ENCODE measurements at regions not wholly inside any gene's neighbourhood (a gene's known extent, or its start where the extent isn't known, plus 50 kb on each side); places are given as distances from the start of the nearest gene placed in this dataset.

GRCh38 chr1:90579212-90579802, 137.8 kb downstream of the BARHL2 start:
- 30 to 47% methylated on average over 3 of the region's 3 CpGs for WGBS, 2 donors
- H3K27ac ChIP-seq: no peak overlapping the region
- DNase-seq: no peak
- no peaks in the 10 kb centered on the region for H3K27me3 ChIP-seq
- no peak overlapping the region for H3K4me3 ChIP-seq
- TF ChIP-seq CTCF (IDR thresholded peaks at IDR 0.05) (peak in 3 of 4 experiments; percentile 27 to 60 (median 27)), POLR2AphosphoS5 (IDR thresholded peaks at IDR 0.05) (no peak), EP300 (IDR thresholded peaks at IDR 0.05) (no peak), POLR2A (IDR thresholded peaks at IDR 0.05) (no peak)
- intact Hi-C loops (cut with DNase I): loop anchor here (2.0 to 10.0 kb wide), 2 partner anchors 385 to 585 kb away; no protein-coding TSS in a partner anchor
- H3K36me3 ChIP-seq: no peaks in the 10 kb centered on the region
- no peaks in the 10 kb centered on the region for H3K4me1 ChIP-seq
- H3K9me3 ChIP-seq: no peaks in the 10 kb centered on the region

GRCh38 chr1:90574692-90575370, 142.3 kb downstream of the BARHL2 start:
- Histone ChIP-seq H3K27me3 (no peaks in the 10 kb centered on the region), H3K27ac (no peak overlapping the region), H3K9me3 (no peaks in the 10 kb centered on the region), H3K4me3 (no peak overlapping the region), H3K4me1 (no peaks in the 10 kb centered on the region), H3K36me3 (no peaks in the 10 kb centered on the region)
- WGBS, 2 donors: 85 to 89% methylated on average over 1 of the region's 1 CpG
- no peak for DNase-seq
- intact Hi-C loops (cut with DNase I): loop anchor here (10.0 kb wide), 1 partner anchor 390 kb away; no protein-coding TSS in a partner anchor
- TF ChIP-seq POLR2A (IDR thresholded peaks at IDR 0.05): no peak
- no peak for TF ChIP-seq EP300 (IDR thresholded peaks at IDR 0.05)
- TF ChIP-seq POLR2AphosphoS5 (IDR thresholded peaks at IDR 0.05): no peak
- TF ChIP-seq CTCF (IDR thresholded peaks at IDR 0.05): no peak

- TF ChIP-seq EP300 (IDR thresholded peaks at IDR 0.05) (no peak), CTCF (IDR thresholded peaks at IDR 0.05) (no peak), POLR2AphosphoS5 (IDR thresholded peaks at IDR 0.05) (no peak), POLR2A (IDR thresholded peaks at IDR 0.05) (no peak)
- Histone ChIP-seq H3K4me3 (no peak overlapping the region), H3K27ac (no peak overlapping the region), H3K4me1 (no peaks in the 10 kb centered on the region), H3K36me3 (no peaks in the 10 kb centered on the region), H3K27me3 (no peaks in the 10 kb centered on the region), H3K9me3 (no peaks in the 10 kb centered on the region)
- WGBS, 2 donors: 15 to 55% methylated on average over 3 of the region's 3 CpGs
- no peak for DNase-seq
- intact Hi-C loops (cut with DNase I): loop anchor here (10.0 kb wide), 1 partner anchor 391 kb away; no protein-coding TSS in a partner anchor
Measured at GRCh38 chr1:90573736-90574135, 143.4 kb downstream of the BARHL2 start.

GRCh38 chr1:90572446-90572845, 144.7 kb downstream of the BARHL2 start:
- TF ChIP-seq POLR2AphosphoS5 (IDR thresholded peaks at IDR 0.05): no peak
- TF ChIP-seq EP300 (IDR thresholded peaks at IDR 0.05): no peak
- no peak for TF ChIP-seq CTCF (IDR thresholded peaks at IDR 0.05)
- TF ChIP-seq POLR2A (IDR thresholded peaks at IDR 0.05): no peak
- intact Hi-C loops (cut with DNase I): loop anchor here (10.0 kb wide), 1 partner anchor 392 kb away; no protein-coding TSS in a partner anchor
- 88 to 94% methylated on average over 3 of the region's 3 CpGs for WGBS, 2 donors

More at GRCh38 chr1:90572446-90572845, 144.7 kb downstream of the BARHL2 start:
- Histone ChIP-seq H3K4me3 (no peak overlapping the region), H3K27ac (no peak overlapping the region), H3K36me3 (no peaks in the 10 kb centered on the region), H3K9me3 (no peaks in the 10 kb centered on the region), H3K27me3 (no peaks in the 10 kb centered on the region), H3K4me1 (no peaks in the 10 kb centered on the region)
- DNase-seq: no peak

Data from sigmoid colon (tissue), 6 donors.